A673 (cell line): ENCODE measurements at regions not wholly inside any gene's neighbourhood (a gene's known extent, or its start where the extent isn't known, plus 50 kb on each side); places are given as distances from the start of the nearest gene placed in this dataset.

Experiments used
- EZH2 ChIP-seq: fragments of 200-600 bp; sonication (generic); IDR thresholded peaks from 2 replicates; pipeline ENCODE4 v1.6.1; 2017; ENCODE audit warnings: borderline replicate concordance, low read depth, mild to moderate bottlenecking, mixed read lengths, antibody characterized with exemption, low read length; ENCODE audit not compliant: poor library complexity, severe bottlenecking
- TF ChIP-seq, protein P1 (sequence below): fragments of 300-800, 200-600 bp; sonication (generic); conservative IDR thresholded peaks from 2 replicates; pipeline ENCODE4 v1.5.1; 2017; ENCODE audit warnings: low read depth, mild to moderate bottlenecking, antibody characterized with exemption, low read length, moderate library complexity, mixed read lengths

DNA sequence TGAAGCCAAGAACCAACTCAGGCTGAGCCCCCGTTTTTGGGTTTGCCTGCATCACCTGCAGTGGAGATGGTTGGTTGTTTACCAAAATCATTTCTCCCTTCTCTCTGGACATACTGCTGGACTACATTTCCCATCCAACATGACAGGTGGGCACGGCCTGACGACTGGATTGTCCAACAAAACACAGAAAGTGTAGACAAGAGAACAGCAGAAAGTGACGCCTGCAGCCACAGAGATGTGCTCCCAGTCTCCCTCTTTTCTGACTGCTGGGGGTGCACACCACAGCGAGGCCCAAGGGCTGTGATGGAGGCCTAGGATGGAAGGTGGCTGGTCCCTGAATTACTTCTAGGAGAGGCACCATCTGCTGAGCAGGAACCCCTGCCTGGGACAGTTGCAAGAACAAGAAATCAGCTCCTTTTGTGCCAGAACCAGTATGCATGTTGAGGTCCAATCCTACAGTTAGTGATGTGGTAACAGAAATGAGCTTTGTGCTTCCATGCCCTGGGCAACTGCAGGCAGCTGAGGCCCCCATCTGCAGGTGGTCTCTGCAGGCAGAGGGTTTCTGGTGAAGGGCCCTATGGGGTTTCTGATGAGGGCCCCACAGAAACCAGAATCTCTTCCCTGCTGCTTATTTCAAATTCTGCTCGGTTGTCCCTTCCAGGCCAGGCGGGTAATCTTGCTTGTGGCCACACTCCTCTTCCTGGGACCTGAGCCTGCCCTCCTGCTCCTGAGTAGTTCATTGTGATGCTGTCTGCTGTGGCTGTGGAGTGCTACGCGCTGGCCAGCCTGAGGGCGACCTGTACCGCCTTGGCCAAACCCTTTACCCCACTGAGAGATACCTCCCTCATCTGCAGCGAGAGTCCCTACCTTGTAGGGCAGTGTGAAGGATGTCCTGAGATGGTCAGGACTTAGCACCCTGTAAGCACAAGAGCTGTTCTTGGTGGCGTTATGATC is 168.3 kb downstream of the ASB1 start:
- TF ChIP-seq, protein P1, sequence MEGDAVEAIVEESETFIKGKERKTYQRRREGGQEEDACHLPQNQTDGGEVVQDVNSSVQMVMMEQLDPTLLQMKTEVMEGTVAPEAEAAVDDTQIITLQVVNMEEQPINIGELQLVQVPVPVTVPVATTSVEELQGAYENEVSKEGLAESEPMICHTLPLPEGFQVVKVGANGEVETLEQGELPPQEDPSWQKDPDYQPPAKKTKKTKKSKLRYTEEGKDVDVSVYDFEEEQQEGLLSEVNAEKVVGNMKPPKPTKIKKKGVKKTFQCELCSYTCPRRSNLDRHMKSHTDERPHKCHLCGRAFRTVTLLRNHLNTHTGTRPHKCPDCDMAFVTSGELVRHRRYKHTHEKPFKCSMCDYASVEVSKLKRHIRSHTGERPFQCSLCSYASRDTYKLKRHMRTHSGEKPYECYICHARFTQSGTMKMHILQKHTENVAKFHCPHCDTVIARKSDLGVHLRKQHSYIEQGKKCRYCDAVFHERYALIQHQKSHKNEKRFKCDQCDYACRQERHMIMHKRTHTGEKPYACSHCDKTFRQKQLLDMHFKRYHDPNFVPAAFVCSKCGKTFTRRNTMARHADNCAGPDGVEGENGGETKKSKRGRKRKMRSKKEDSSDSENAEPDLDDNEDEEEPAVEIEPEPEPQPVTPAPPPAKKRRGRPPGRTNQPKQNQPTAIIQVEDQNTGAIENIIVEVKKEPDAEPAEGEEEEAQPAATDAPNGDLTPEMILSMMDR: no peak
- no peak for TF ChIP-seq EZH2
